CD14-positive monocyte (primary cell): ENCODE measurements at regions not wholly inside any gene's neighbourhood (a gene's known extent, or its start where the extent isn't known, plus 50 kb on each side); places are given as distances from the start of the nearest gene placed in this dataset.

ENCODE experiments used
- DNase-seq, 3 donors: peaks; one replicate each; pipeline ENCODE4 v3.0.0-alpha.2; 2011 to 2022
- H2AFZ ChIP-seq: 2 replicates; pipeline ENCODE4 v1.6.0; 2012; ENCODE audit warnings: mild to moderate bottlenecking, low read depth, low read length, inconsistent platforms; ENCODE audit not compliant: insufficient read depth, poor library complexity, severe bottlenecking
- H3K27ac ChIP-seq, 2 donors: 1 replicate in 1 of 2; 2 replicates in 1 of 2; pipeline ENCODE4 v1.5.1; 2012 to 2013; ENCODE audit warnings: low read length in 2 of 2, control low read depth in 1 of 2, inconsistent platforms in 1 of 2, low read depth in 1 of 2, mild to moderate bottlenecking in 1 of 2
- H3K27me3 ChIP-seq, 2 donors: one replicate each; pipeline versions ENCODE4 v1.6.0 to v1.6.1; 2011 to 2013; ENCODE audit warnings: low read length in 2 of 2; ENCODE audit not compliant: control insufficient read depth in 2 of 2, insufficient read depth in 2 of 2
- H3K36me3 ChIP-seq, 2 donors: replicated peaks in 1 of 2; 1 replicate in 1 of 2; 2 replicates in 1 of 2; pipeline versions ENCODE4 v1.5.1 to v1.6.1; 2012 to 2013; ENCODE audit warnings: low read length in 2 of 2, control low read depth in 1 of 2, inconsistent platforms in 1 of 2, mild to moderate bottlenecking in 1 of 2; ENCODE audit not compliant: insufficient read depth in 2 of 2, control insufficient read depth in 1 of 2
- H3K4me1 ChIP-seq, 2 donors: 1 replicate in 1 of 2; 2 replicates in 1 of 2; pipeline versions ENCODE4 v1.5.1 to v1.6.1; 2012 to 2013; ENCODE audit warnings: low read length in 2 of 2, control low read depth in 1 of 2, inconsistent platforms in 1 of 2, mild to moderate bottlenecking in 1 of 2, moderate library complexity in 1 of 2; ENCODE audit not compliant: insufficient read depth in 2 of 2, control insufficient read depth in 1 of 2
- H3K4me2 ChIP-seq: replicated peaks from 2 replicates; pipeline ENCODE3; 2012; ENCODE audit warnings: low read length, moderate library complexity, mild to moderate bottlenecking; ENCODE audit not compliant: poor library complexity, severe bottlenecking; ENCODE audit errors: extremely low read depth
- H3K4me3 ChIP-seq, 3 experiments: fragments of 200-600 bp in 1 of 3; sonication (generic) in 1 of 3; replicated peaks in 1 of 3; 1 replicate in 2 of 3; 2 replicates in 1 of 3; pipeline ENCODE4 v1.5.1; 2011 to 2013; ENCODE audit warnings: low read length in 3 of 3, mild to moderate bottlenecking in 3 of 3, control low read depth in 2 of 3, low read depth in 2 of 3, inconsistent platforms in 1 of 3, moderate library complexity in 1 of 3
- H3K79me2 ChIP-seq: 2 replicates; pipeline ENCODE4 v1.6.0; 2012; ENCODE audit warnings: mild to moderate bottlenecking, control low read depth, inconsistent platforms, low read length, moderate library complexity; ENCODE audit not compliant: insufficient read depth
- H3K9ac ChIP-seq: 2 replicates; pipeline ENCODE4 v1.6.0; 2017; ENCODE audit warnings: low read length, mild to moderate bottlenecking; ENCODE audit not compliant: insufficient read depth, poor library complexity, severe bottlenecking
- H3K9me3 ChIP-seq, 2 donors: replicated peaks in 1 of 2; 1 replicate in 1 of 2; 2 replicates in 1 of 2; pipeline versions ENCODE4 v1.5.1 to v1.6.1; 2012 to 2013; ENCODE audit warnings: low read length in 2 of 2, control low read depth in 1 of 2; ENCODE audit not compliant: control insufficient read depth in 1 of 2, insufficient read depth in 1 of 2
- H4K20me1 ChIP-seq: 2 replicates; pipeline ENCODE4 v1.6.0; 2012; ENCODE audit warnings: mild to moderate bottlenecking, low read length, control low read depth, moderate library complexity; ENCODE audit not compliant: insufficient read depth
- H3K27ac Mint-ChIP-seq, 7 donors: one replicate each; pipeline ENCODE4 v1.8.0; 2020; ENCODE audit warnings: mild to moderate bottlenecking in 7 of 7, mixed read lengths in 7 of 7, moderate library complexity in 6 of 7, inconsistent platforms in 2 of 7
- H3K27me3 Mint-ChIP-seq, 3 donors: one replicate each; pipeline ENCODE4 v1.8.0; 2021 to 2022; ENCODE audit warnings: low read depth in 3 of 3, mild to moderate bottlenecking in 3 of 3, mixed read lengths in 3 of 3, moderate library complexity in 3 of 3, inconsistent platforms in 1 of 3
- H3K36me3 Mint-ChIP-seq, 2 donors: one replicate each; pipeline ENCODE4 v1.8.0; 2020; ENCODE audit warnings: mixed read lengths in 2 of 2, inconsistent platforms in 1 of 2, mild to moderate bottlenecking in 1 of 2
- H3K4me1 Mint-ChIP-seq: one replicate; pipeline ENCODE4 v1.8.0; 2020; ENCODE audit warnings: mild to moderate bottlenecking, mixed read lengths
- H3K4me3 Mint-ChIP-seq, 2 donors: one replicate each; pipeline ENCODE4 v1.8.0; 2020; ENCODE audit warnings: mild to moderate bottlenecking in 2 of 2, mixed read lengths in 2 of 2, moderate library complexity in 1 of 2
- H3K9me3 Mint-ChIP-seq, 7 donors: one replicate each; pipeline ENCODE4 v1.8.0; 2020 to 2022; ENCODE audit warnings: mixed read lengths in 7 of 7, mild to moderate bottlenecking in 6 of 7, moderate library complexity in 6 of 7, inconsistent platforms in 2 of 7
- CTCF ChIP-seq: fragments of 200-600 bp; IDR thresholded peaks from one replicate; pipeline ENCODE4 v1.8.0; 2022; ENCODE audit warnings: antibody characterized with exemption, mild to moderate bottlenecking
- WGBS: methylation state at CpG from one replicate; pipeline ENCODE4 v1.1.5; 2013; ENCODE audit warnings: missing lambda C conversion rate; ENCODE audit not compliant: insufficient coverage; 5-methylcytosine and 5-hydroxymethylcytosine counted together
- intact Hi-C, 2 donors: fragments of 100-400 bp; cut with micrococcal nuclease; formaldehyde crosslinking; loops; one replicate each; pipeline versions ENCODE4 v1.15.0 to v1.15.1; 2023

DNA sequence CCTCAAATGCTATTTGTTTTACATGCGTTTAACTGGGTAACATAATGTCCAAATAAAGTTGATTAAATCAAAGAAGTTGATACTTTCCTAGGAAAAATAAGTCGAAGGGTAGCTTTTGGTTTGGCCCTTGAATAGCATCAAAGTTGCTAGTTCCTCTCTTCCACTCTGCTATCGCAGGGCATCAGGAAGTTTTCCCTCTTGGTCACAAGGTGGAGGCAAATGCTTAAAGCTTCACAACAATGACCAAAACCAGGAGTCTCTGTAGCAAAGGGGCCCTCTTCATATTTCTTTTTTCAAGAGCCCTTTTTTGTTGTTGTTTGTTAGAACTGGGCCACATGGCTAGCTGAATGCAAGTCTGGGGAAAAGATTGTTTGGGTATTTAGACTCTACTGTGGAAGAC is 668.4 kb downstream of the KCNT2 start:
- Mint-ChIP-seq H3K4me1 (no peaks in the 10 kb centered on the region), H3K27ac (no peak overlapping the region), H3K36me3 (no peaks in the 10 kb centered on the region), H3K9me3 (no peaks in the 10 kb centered on the region), H3K4me3 (no peak overlapping the region), H3K27me3 (no peaks in the 10 kb centered on the region)
- Histone ChIP-seq H2AFZ (no peak overlapping the region), H3K9me3 (no peaks in the 10 kb centered on the region), H3K4me3 (no peak overlapping the region), H3K4me2 (no peak overlapping the region), H3K36me3 (no peaks in the 10 kb centered on the region), H3K9ac (no peak overlapping the region), H3K27ac (no peak overlapping the region), H3K79me2 (no peaks in the 10 kb centered on the region), H3K4me1 (no peaks in the 10 kb centered on the region), H4K20me1 (no peaks in the 10 kb centered on the region), H3K27me3 (no peaks in the 10 kb centered on the region)
- intact Hi-C loops, result no loop called here
- TF ChIP-seq CTCF, result no peak
- no CpG with 5 or more reads among the region's 3 CpGs for WGBS
- no peak for DNase-seq

DNA sequence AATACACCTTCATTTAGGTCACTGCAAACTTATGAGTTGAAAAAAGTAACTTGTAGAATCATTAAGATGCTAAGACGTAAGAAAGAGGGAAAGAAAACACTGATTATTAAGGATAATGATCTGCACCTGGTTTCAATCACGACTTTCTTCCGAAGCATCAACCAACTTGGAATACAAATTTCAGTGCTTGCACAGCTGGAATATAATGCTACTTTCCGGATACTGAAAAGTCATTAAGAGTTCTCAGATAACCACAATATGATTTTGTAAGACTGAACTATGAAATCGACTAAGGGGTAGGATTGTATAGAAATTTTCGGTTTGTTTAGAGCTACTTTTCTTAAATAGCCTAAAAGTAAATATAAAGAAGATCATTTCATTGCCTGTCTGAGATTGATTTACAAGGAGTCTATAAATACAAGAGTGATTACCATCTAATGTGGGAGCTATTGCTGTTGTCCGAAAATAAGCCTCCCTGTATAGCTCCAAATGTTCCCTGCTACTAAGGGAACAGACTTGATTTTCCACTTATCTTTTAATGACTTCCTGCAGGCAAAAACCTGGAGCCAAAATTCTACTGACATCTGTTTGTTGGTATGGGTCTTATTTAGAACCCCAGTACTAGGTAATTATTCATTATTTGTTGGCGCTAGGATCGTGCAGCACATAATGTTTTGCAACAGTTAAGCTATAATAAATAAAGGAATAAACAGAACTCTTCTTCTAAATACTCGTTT is 673.3 kb downstream of the KCNT2 start:
- Histone ChIP-seq H3K4me3 (no peak overlapping the region), H3K4me2 (no peak overlapping the region), H3K27ac (no peak overlapping the region), H3K27me3 (no peaks in the 10 kb centered on the region), H2AFZ (no peak overlapping the region), H3K4me1 (no peaks in the 10 kb centered on the region), H3K79me2 (no peaks in the 10 kb centered on the region), H3K9me3 (no peaks in the 10 kb centered on the region), H3K9ac (no peak overlapping the region), H3K36me3 (no peaks in the 10 kb centered on the region), H4K20me1 (no peaks in the 10 kb centered on the region)
- Mint-ChIP-seq H3K27me3 (no peaks in the 10 kb centered on the region), H3K36me3 (no peaks in the 10 kb centered on the region), H3K4me1 (no peaks in the 10 kb centered on the region), H3K9me3 (no peaks in the 10 kb centered on the region), H3K27ac (no peak overlapping the region), H3K4me3 (no peak overlapping the region)
- intact Hi-C loops, result no loop called here
- no peak for DNase-seq
- WGBS, result 86% methylated on average over 3 of the region's 10 CpGs
- no peak for TF ChIP-seq CTCF
